Ovary (tissue), 3 donors: ENCODE measurements at regions not wholly inside any gene's neighbourhood (a gene's known extent, or its start where the extent isn't known, plus 50 kb on each side); places are given as distances from the start of the nearest gene placed in this dataset.

Source experiments
- CTCF ChIP-seq, 3 donors: fragments of 450-650 bp in 2 of 3; fragments of 200-600 bp in 1 of 3; IDR thresholded peaks; one replicate each; pipeline versions ENCODE4 v1.5.1 to v1.8.0; 2016 to 2022; ENCODE audit warnings: antibody characterized with exemption in 3 of 3, mild to moderate bottlenecking in 1 of 3
- EP300 ChIP-seq: sonication (generic); formaldehyde crosslinking; IDR thresholded peaks from one replicate; pipeline ENCODE4 v1.6.1; 2017; ENCODE audit warnings: antibody characterized with exemption
- POLR2A ChIP-seq: fragments of 450-650 bp; IDR thresholded peaks from one replicate; pipeline ENCODE4 v1.6.1; 2017; ENCODE audit warnings: antibody characterized with exemption, mild to moderate bottlenecking, moderate library complexity
- donor health status: DM: no; HTN: no; CAD: no.

GRCh38 chr3:181174022-181174421 lies 184.5 kb upstream of the DNAJC19 start:
- TF ChIP-seq CTCF (IDR thresholded peaks at IDR 0.05) (no peak), POLR2A (no peak), EP300 (no peak)
